HG03354 (cell line): ENCODE measurements at regions not wholly inside any gene's neighbourhood (a gene's known extent, or its start where the extent isn't known, plus 50 kb on each side); places are given as distances from the start of the nearest gene placed in this dataset.

Experiments
- ATAC-seq: cut with Tn5 transposase; IDR thresholded peaks from one replicate; pipeline ENCODE4 v1.9.1; 2021; ENCODE audit warnings: mild to moderate bottlenecking; ENCODE audit not compliant: unreplicated experiment, poor library complexity, severe bottlenecking

GRCh38 chr18:41042866-41043265 lies 912.2 kb upstream of the PIK3C3 start:
- ATAC-seq = no peak

GRCh38 chr18:41038071-41038470 lies 917.0 kb upstream of the PIK3C3 start:
- no peak for ATAC-seq

- no peak for ATAC-seq
These were observed 918.7 kb upstream of the PIK3C3 start for GRCh38 chr18:41036346-41036745.

DNA sequence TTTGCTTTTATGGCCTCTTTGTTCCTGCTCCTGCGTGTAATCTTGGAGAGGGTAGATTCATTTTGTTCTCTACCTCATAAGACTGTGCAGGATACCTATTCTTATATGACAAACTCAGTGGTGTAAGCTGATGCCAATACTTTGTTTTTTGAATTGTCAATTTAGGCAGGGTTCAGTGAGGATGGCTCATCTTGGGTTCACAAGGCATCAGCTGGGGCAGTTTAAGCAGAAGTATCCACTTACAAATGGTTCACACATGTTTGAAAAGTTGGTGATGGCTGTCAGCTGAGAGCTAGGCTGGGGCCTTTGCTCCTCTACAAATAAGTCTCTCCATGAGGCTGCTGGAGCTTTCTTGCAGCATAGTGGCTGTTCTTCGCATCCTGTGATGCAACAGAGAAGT lies 920.6 kb upstream of the PIK3C3 start:
- no peak for ATAC-seq

GRCh38 chr18:41025666-41026065 lies 929.4 kb upstream of the PIK3C3 start:
- ATAC-seq = no peak

DNA sequence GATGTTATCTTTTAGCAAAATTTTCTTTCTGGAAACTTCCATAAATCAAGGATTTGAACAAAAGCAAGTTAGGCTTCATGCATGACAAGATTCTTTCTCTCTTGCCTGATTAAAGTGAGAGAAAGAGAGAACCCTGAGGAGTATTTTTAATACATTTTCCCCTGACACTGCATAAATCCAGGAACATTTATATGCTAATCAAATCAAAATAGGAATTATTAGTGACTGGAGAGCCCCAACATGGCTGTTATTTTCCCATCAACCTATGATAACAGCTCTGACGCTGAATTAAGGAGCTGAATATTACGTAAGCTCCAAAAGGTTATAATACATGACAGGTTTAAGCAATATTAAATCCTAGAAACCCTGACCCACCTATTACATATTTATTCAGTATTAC lies 930.2 kb upstream of the PIK3C3 start:
- ATAC-seq = no peak

DNA sequence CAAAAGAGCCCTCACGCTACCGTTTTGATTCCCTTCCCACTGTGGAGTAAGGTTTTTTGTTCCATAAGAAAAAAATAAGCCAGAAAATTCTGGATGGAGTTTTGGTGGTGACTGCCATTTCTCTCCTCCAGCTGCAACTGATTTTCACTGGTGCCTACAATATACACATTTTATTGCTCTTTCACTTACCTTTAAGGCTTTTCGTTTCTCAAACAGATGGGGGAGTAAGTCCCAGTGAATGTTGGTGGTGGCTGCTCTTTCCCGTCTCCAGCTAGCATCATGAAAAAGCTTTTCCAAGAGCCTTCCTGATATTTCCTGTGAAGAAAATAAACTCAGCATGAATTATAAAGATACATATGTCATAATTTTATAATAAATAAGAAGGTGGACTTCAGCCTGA lies 932.5 kb upstream of the PIK3C3 start:
- no peak for ATAC-seq

GRCh38 chr18:41021089-41021488 lies 933.9 kb upstream of the PIK3C3 start:
- no peak for ATAC-seq

DNA sequence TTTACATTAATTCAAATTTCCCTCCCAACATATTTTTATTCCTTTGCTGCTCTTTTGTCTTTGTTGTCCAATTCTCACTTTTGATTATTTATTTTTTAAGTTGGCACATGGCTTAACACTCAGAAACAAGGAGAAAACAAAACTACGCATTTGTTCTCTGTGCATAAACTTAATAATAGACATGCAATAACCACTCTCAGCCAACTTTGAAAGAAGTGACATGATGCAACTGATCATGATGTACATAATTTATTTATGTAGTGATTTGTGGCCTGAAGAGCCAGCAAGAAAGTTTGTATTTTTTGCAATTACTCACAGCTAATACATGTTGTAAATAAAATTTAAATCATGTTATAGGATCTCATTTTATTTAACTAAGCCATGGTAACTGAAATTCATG lies 942.8 kb upstream of the PIK3C3 start:
- no peak for ATAC-seq

DNA sequence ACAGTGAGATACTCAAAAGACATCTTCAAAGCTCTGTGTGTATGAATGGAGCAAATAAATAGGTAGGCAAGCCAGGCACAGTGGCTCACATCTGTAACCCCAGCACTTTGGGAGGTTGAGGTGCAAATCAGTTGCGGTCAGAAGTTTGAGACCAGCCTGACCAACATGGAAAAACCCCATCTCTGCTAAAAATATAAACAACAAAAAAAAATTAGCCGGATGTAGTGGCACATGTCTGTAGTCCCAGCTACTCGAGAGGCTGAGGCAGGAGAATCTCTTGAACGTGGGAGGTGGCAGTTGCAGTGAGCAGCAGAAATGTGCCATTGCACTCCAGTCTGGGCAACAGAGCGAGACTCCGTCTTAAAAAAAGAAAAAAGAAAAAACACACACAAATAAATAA lies 945.1 kb upstream of the PIK3C3 start:
- ATAC-seq = no peak

- no peak for ATAC-seq
These were observed 950.7 kb upstream of the PIK3C3 start for GRCh38 chr18:41004324-41004723.

DNA sequence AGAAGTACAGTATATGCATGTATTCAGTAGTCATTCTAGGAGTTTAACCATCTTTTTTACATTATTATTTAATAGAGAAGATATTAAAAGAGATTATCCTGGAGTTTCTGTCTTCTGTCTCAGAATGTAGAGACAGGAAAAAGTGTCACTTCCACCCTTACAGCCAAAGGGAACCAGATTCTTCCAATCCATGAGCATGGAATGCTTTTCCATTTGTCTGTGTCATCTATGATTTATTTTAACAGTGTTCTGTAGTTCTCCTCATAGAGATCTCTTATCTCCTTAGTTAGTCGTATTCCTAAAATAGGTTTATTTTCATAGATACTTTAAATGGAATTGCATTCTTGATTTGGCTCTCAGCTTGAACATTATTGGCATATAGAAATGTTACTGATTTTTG lies 959.5 kb upstream of the PIK3C3 start:
- ATAC-seq = no peak

- no peak for ATAC-seq
These were observed 961.7 kb upstream of the PIK3C3 start for GRCh38 chr18:40993363-40993762.

- no peak for ATAC-seq
These were observed 967.5 kb upstream of the PIK3C3 start for GRCh38 chr18:40987581-40987980.

DNA sequence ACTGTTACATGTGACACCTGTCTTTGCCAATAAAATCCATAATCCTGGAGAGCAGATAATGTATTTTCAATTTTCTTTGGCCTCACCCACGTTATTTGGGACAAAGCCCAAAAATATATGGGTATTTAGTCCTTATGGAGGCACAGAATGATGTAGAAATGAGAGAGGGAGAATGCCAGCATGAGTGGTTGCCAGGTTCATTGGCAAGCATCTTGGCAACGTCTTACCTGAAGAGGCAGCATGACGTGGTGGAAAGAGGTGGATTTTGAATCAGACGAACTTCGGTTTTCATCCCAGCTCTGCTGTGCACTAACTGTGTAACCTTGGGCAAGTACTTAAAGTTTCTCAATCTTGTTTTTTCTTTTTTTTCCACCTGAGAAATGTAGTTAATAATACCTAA lies 969.6 kb upstream of the PIK3C3 start:
- ATAC-seq = no peak

DNA sequence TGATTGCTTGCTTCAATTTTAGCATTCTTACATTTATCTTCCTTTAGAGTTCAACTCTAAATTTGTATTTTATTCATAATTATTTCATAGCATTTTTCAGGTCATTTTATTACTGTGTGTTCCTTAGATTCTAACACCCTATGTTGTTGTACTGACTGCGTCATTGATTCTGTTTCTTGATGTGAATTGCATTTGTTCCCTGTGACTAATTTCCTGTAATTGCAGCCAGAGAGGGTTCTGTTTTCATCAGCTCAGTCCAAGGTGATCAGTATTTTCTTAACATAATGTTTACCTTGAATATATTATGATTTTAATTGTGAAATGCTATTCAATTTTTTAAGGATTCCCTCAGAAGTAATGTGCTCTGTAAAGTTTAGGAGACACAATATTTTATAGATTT lies 970.2 kb upstream of the PIK3C3 start:
- no peak for ATAC-seq

- no peak for ATAC-seq
These were observed 971.2 kb upstream of the PIK3C3 start for GRCh38 chr18:40983835-40984234.

DNA sequence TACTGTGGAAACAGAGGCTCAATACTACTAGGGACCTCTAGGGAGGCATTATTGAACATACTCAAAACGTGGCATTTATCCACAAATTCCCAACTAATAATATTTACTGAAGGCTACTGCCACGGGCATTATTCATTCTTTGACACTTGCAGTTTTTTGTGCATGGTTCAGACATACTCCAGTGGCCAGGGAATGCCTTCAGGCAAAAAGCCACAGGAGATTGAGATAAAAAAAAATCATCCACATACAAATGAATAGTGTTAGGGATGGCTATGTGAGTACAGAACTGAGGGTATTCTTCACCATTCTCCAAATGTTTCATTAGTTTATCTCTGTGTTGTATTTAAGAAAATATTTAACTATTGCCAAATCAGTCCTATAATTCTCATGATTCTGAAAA lies 974.9 kb upstream of the PIK3C3 start:
- ATAC-seq = no peak

- no peak for ATAC-seq
These were observed 979.0 kb upstream of the PIK3C3 start for GRCh38 chr18:40976050-40976449.

- no peak for ATAC-seq
These were observed 980.6 kb upstream of the PIK3C3 start for GRCh38 chr18:40974448-40974847.

DNA sequence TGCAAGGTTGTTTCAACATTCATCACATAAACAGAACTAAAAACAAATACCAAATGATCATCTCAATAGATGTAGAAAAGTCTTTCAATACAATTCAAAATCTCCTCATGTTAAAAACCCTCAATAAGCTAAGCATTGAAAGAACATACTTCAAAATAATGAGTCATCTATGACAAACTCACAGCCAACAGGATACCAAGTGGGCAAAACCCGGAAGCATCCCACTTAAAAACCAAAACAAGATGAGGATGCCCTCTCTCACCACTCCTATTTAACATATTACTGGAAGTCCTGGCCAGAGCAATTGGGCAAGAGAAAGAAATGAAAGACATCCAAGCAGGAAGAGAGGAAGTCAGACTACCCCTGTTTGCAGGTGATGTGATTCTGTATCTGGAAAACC lies 992.2 kb upstream of the PIK3C3 start:
- ATAC-seq = no peak

DNA sequence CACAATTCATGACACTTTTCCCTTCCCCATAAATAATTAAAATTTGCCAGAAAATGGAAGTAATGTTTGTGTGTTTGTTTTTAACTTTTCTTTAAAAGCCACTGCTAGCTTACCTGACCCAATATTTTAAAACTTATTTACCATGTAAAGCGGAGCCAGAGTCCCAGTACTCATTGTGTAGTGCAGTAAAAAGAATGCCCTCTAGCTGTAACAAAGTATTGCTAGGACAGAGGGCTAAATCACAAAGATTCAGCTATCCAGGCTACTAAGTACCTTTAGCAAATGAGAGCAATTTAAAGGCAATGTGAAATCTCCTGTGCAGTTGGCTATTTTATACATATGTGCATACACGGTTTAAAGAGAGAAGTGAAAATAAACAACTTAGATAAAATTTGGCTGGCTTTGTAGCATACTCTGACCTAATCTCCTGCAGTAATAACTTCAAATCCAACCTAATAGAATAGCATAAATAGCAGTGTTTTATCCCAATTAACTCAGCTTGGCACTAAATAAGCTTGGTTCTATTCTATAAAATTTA lies 997.4 kb upstream of the PIK3C3 start:
- no peak for ATAC-seq

DNA sequence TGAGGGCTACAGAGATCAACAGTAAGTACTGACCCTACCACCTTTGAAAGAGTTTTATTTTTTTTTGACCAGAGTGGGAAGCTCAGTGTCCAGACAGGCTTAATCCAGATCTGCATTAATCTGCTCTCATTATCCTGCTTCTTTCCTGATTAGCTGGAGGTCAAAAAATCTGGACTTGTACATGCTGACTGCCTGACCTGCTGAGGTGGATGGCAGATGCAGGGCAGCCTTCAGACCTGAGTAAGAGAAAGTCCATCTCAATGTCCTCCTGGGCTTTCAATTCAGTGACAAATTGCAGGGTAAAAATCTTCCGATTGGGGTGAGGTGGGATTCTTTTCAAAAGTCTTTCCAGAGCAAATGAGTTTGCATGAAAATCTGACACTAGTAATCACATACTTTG lies 998.8 kb upstream of the PIK3C3 start:
- no peak for ATAC-seq
